Fibroblast of villous mesenchyme (primary cell): ENCODE measurements at regions not wholly inside any gene's neighbourhood (a gene's known extent, or its start where the extent isn't known, plus 50 kb on each side); places are given as distances from the start of the nearest gene placed in this dataset.
"Not testable (repeated sequence)": the region's sequence is repeated elsewhere in the genome, so short reads cannot be mapped to it uniquely, and the experiment has no call there.

Experiments used
- DNase-seq: peaks from one replicate; pipeline ENCODE4 v3.0.0-alpha.2; 2010; ENCODE audit warnings: low read depth
- H3K4me3 ChIP-seq: 2 replicates; pipeline ENCODE4 v1.5.1; 2011; ENCODE audit warnings: low read depth, mild to moderate bottlenecking, low read length
- CTCF ChIP-seq: IDR thresholded peaks from 2 replicates; pipeline ENCODE4 v1.5.1; 2012; ENCODE audit warnings: low read depth, mild to moderate bottlenecking, low read length; ENCODE audit not compliant: insufficient read depth

DNA sequence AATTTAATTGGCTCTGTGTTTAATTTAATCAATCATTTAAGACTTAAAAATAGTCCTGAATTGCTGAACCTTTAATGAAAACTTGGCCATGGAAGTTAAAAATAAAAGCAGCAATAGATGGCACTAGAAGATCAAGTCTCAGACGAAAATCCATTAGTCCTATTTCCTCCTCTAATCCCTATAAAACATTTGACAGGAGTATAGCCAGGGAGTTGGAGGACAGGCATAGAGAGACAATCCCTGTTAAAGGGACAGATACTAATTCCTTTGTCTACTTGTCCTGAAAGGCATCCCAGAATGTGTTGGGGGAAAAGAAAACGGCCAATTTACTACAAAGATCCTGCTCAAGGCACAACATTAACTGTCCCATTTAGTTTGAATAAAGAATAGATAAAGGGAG is 276.3 kb upstream of the TACR3 start:
- DNase-seq: no peak
- no peak overlapping the region for H3K4me3 ChIP-seq
- no peak for TF ChIP-seq CTCF

- no peak overlapping the region for H3K4me3 ChIP-seq
- DNase-seq: no peak
- TF ChIP-seq CTCF: no peak
Measured at GRCh38 chr4:103994059-103994458, 274.3 kb upstream of the TACR3 start.

GRCh38 chr4:103982454-103982853 is 262.7 kb upstream of the TACR3 start:
- no peak for DNase-seq
- TF ChIP-seq CTCF: no peak
- H3K4me3 ChIP-seq: no peak overlapping the region

DNA sequence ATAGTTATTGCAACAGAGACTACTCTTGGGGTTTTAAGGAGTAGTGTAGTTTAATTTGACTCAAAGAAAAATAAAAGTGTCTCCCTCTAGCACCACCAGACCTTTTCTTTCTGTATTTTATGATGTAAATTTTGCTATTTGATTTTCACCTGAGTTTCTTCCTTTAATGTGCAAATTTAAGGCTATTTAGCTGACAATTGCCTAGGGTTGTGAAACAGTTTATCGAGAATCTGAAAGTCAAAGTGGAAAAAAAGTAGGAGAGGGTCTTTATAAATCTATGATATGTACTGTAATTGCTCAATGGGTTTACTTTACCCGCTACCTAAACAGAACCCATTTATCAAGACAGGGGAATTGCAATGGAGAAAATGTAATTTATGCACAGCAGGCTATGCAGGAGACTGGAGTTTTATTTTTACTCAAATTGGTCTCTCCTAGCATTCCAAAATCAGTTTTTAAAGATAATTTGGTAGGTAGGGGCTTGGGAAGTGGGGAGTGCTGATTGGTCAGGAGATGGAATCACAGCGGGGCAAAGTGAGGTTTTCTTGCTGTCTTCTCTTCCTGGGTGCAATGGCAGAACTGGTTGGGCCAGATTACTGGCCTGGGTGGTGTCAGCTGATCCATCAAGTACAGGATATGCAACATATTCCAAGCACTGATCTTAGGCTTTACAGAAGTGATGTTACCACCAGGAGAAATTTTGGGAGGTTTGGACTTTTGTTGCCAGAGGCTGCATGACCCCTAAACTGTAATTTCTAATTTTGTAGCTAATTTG is 228.6 kb upstream of the TACR3 start:
- H3K4me3 ChIP-seq: no peak overlapping the region
- TF ChIP-seq CTCF: no peak

GRCh38 chr4:103947617-103948016 is 227.8 kb upstream of the TACR3 start:
- no peak for DNase-seq
- no peak overlapping the region for H3K4me3 ChIP-seq
- no peak for TF ChIP-seq CTCF

More for the DNA sequence above, 228.6 kb upstream of the TACR3 start:
- no peak for DNase-seq

- not testable (repeated sequence) for DNase-seq, H3K4me3 ChIP-seq
Measured at GRCh38 chr4:103946621-103947268, 227.0 kb upstream of the TACR3 start.

- no peak overlapping the region for H3K4me3 ChIP-seq
- DNase-seq: no peak
- no peak for TF ChIP-seq CTCF
Measured at GRCh38 chr4:103938488-103938887, 218.7 kb upstream of the TACR3 start.
